HG03108 (cell line): ENCODE measurements at regions not wholly inside any gene's neighbourhood (a gene's known extent, or its start where the extent isn't known, plus 50 kb on each side); places are given as distances from the start of the nearest gene placed in this dataset.
"Not testable (repeated sequence)": the region's sequence is repeated elsewhere in the genome, so short reads cannot be mapped to it uniquely, and the experiment has no call there.

Experiments used
- ATAC-seq: cut with Tn5 transposase; IDR thresholded peaks from one replicate; pipeline ENCODE4 v1.9.1; 2021; ENCODE audit warnings: moderate library complexity; ENCODE audit not compliant: unreplicated experiment

DNA sequence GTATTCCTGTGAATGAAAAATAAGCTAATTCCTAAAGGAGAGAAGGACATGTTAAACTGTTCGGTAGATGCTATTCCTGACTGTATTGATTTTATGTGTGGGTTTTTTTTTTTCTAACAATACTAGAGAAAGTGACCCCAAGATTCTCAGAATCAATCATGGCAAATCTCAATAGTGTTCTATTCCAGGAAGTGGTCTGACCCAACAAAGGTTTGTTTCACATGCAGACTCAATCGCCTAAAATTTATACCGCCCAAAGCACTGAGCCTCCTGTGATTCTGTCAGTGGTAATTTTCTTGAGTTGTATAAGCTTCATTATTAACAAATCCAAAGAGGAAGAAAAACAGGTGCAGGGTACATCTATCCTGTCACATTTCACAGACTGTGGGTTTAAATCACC, 293.7 kb downstream of the SUCLA2 start:
- no peak for ATAC-seq

DNA sequence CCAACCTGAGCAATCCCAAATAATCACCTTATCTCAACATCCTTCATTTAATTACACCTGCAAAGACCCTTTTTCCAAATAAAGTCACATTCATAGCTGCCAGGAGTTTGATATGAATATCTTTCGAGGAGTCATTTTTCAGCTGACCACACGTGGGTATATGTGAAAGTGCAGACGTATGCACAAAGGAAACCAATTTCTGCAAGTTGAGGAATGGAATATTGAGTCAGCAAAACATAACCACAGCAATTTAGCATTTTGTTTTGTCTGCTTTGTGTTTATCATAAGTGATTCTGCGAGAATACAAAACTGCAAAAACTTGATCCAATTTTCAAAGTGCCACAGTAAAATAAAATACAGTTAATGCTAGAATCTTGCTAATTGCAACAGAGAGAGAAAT, 295.9 kb downstream of the SUCLA2 start:
- no peak for ATAC-seq

DNA sequence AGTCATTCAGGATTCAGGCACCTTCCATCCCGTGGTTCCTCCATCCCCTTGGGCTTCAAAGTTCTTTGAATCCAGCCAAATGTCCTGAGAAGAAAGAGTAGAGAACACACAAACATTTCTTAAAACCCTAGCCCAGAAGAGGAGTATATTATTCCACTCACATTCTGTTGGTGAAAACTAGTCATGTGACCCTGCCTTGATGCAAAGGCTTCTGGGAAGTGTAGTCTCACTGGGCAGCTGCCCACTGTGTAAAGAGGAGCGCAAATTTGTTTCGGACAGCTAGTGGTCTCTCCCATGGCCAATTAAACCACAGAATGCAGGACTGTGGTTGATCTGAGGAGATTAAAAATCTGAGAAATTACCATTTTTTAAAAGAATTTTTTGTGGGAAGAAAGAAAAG, 304.4 kb downstream of the SUCLA2 start:
- ATAC-seq: no peak

DNA sequence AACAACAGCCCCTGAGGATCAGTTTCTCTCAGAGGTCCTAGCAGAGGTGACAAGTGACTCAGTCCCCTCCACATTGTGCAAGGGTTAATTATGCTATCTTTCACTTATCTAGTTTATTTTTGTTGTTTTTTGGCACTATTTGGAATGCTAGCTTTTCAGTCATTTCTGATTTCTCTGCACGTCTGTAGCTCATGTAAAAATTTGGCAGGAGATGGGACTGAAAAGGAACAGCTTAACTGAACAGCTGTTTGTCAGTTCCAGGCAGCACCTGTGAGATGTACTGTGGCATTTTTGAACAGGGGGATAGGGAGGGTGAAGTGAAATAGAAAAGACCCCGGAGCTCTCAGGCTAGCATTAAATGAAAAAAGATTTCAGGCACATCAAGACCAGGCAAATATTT, 313.5 kb downstream of the SUCLA2 start:
- ATAC-seq: no peak

DNA sequence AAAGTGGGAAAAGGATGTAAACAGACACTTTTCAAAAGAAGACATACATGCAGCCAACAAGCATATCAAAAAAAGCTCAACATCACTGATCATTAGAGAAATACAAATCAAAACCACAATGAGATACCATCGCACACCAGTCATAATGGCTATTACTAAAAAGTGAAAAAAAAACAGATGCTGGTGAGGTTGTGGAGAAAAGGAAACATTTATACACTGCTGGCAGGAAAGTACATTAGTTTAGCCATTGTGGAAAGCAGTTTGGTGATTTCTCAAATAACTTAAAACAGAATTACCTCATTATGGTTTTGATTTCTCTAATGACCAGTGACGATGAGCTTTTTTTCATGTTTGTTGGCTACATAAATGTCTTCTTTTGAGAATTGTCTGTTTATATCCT, 315.9 kb downstream of the SUCLA2 start:
- ATAC-seq: not testable (repeated sequence)

DNA sequence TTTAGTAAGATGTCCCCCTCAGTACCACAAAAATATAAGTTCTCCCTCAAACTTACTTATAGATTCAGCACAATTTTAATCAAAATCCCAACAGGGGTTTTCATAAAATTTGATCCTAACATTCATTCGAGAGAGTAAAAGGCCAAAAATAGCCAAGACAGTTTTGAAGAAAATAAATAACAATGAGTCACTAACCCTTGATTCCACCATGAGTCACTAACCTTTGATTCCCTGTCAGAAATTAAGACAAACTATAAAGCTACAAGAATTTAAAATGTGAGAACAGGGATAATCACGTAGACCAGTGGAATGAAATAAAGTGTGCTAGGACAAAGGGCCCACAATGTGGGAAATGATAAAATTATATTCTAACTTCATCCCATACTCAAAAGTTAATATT, 320.3 kb downstream of the SUCLA2 start:
- no peak for ATAC-seq

DNA sequence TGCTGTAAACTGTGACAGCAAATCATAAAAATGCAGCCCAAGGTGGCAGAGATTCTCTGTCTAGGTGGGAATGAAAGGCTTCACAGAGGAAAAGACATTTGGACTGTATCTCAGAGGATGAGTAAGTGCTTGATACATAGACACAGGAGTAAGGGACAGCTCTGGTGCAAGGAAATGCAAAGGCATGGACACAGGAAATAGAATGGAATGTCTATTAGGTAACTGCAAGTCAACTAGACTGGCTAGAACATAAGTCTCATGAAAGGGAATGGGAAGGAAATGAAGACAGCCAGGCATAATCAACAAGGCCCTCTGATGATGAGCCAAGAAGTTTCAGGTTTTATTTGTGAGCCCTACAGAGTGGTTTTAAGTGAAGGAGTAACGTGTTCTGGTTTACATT, 321.7 kb downstream of the SUCLA2 start:
- no peak for ATAC-seq

DNA sequence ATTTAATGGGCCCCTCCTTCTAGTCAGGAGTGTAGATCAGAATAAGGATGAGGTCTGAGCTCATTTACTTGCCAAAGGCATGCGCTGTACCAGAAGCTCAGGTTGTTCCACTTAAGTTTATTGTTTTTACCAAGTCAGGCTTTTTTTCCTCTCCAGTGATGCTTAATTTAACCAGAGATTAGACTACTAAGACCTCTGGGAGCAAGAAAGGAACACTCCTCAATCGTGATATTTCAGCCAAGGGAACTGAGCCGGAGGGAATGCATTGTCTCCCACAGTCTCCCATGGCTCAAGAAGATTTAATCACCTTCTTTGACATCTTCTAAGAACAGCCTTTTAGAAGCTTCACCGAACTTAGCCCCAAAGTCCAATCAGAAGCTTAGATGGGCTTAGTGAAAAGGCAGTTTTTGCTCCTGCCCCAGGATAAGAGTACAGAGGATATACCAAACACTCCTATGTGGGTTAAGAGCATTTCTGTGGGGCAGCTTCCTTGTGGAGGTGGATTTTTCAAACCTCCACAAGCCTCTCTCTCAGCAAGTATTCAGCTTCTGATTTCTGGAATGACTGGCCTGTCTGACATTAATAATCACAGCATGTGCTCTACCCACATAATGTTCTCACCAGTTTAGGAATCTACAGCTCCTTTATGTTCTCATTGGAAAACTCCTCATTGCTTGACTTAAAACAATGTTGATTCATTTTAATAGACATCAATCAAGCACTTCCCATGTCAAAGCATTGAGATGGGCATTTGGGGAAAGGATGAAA, 322.7 kb downstream of the SUCLA2 start:
- ATAC-seq: no peak

DNA sequence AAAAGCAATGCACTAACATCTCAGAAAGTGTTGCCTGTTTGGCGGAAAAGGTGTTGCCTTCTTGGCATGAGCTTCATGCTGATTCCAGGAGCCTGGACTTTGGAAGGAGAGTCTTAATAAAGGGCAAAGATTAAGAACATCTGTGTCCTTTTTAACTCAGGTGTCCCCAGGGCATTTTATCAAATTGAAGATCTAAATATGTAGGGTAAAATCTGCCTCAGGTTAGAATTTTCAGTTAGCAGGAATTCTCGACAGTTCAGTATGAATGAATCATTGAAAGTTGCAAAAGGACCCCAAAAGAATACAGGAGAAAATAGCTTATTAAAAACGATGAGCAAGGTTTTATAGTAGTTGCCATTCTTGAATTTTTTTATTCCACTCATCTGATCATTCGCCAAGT, 325.2 kb downstream of the SUCLA2 start:
- no peak for ATAC-seq

DNA sequence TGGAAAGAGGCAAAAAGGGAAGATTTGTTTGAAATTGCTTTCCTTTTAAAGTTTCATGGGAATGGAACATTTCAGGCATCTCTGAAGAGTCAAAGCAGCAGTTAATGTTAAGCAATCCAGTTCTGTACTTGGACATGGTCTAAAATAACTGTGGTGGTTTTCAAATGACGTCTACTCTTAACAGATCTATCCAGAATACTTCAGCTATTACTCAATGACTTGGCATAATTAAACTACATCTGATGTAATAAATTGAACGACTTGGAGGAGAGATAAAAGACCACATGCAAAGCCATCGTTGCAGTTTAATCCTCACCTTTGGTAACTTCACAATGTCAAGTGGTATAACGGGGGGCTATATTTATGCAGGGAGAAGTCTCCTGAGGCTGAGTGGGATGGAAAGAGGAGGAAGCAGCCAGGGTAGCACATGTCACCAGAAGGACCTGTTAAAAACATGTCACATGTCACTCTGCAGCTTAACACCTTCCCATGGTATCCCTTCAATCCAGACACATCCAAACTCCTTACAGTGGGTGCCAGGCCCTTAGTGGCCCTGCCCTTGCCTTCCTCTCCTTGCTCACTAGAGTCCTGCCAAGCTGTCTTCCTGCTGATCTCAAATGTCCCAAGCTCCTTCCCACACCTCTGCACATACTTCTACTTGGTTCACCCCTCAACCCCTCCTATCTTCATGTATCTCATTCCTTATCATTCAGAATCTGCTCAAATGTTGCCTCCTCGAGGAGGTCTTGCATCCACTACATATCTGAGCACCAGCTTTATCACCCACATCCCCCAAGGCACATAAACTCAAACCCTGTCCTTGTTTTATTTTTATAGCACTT, 327.8 kb downstream of the SUCLA2 start:
- ATAC-seq: no peak

DNA sequence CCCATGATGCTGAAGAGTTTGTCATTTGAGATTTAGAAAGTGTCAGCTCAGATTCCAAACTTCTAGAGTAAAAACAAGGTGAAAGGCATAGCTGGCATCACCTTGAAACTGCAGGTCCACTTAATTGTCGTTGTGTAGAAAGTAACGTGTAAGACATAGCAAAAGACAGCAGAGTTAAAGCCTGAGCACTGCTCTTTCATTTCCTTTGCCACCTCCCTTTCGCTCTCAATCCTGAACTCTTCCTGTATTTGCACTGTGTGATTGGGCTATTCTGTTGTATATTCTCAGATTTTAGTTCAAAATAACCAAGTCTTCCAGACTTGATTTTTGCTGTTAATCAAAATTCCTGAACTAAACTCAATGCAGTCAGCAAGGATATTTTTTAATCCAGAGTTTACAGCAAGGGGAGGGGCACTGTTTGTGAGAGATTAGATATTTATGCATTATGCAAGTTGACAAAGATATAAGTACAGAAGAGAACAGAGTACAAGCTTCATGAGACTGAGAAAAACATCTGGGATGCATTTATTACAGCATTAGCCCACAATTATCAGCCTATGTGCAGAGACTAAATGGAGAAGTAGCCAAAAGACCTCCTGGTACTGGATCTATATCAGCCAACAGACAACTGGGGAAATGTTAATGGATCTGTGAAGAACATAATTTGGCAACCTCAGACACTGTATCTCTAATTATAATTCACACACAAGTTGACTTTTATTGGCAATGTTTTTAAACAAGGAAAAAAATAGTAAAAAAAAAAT, 328.6 kb downstream of the SUCLA2 start:
- ATAC-seq: no peak

DNA sequence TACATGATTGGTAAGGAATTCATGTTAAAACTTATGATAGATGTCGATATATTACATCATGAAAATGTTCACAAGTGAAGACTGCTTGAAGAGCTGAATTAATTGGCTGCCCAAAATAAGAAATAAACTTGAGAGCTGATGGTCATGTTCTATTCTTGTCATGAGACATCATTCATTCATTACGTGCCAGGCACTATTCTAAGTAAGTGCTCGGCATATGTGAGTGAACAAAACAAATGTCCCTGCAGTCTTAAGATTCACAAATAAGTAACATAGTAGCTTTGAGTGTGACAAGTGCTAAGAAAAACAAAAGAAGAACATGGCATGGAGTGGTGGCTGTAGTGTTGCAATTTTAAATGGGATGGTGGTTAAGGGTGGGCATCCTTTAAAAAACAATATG, 329.3 kb downstream of the SUCLA2 start:
- ATAC-seq: no peak

DNA sequence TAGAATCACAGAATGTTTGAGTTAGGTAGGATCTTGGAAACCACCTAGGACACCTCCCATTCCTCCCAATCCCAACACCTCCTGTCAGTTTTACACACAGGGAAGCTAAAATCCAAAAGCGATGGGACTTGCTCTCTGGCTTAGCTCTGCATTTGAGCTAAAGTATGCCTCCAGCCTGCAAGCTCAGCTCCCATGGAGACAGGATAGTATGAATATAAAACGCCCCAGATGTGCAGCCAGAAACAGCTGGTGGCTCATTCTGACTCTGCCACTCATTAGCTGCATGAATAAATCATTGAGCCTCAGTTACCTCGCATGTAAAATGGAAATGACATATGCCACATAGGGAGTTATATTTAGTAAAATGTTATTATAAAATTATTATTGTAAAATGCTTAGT, 336.0 kb downstream of the SUCLA2 start:
- ATAC-seq: no peak

DNA sequence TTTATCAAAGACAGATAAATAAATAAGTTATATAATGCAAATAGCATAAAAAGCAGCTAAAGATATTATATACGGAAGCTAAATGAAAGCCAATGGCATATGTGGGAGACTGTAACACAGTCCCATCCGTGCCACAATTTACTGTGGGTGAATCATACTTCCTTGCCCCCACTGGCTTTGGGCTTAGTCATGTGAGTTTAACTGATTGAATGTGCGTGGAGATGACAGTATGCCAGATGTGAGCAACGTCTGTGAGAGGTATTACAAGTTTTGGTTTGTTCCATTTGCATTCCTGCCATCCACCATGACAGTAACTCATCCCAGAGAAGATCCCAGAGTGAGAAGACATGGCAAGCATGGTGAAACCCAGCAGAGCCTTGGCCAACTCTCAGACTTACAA, 340.0 kb downstream of the SUCLA2 start:
- no peak for ATAC-seq

DNA sequence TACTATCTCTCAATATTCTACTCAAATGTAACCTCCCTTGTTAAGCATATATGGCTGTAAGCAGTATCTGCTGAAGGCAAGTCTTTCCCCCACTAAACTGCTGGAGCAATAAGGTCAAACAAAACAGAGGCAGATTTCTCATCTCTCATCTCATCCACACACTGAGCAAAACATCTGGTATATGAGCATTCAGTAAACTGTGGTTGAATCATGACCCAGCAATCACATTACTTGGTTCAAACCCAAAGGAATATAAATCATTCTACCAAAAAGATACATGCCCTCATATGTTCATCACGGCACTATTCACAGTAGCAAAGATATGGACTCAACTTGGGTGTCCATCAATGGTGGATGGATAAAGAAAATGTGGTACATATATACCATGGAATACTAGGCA, 344.4 kb downstream of the SUCLA2 start:
- ATAC-seq: no peak

DNA sequence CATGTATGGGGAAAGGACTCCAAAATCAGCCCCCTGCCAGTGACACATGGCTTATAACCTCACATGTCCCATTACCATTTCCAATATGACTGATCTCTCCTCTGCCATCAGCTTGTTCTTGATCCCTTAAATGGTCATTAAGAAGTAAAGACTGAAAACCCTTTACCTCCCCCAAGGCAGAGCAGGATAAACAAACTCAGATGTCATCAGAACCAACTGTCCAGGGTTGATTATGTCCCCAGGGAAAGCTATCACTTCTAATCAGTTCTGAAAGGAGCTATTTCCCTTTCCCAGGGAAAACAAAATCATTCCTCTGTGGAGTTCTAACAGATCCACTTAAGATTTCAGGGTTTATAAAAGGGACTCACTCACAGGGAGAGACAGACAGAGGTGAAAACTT, 350.9 kb downstream of the SUCLA2 start:
- ATAC-seq: no peak

DNA sequence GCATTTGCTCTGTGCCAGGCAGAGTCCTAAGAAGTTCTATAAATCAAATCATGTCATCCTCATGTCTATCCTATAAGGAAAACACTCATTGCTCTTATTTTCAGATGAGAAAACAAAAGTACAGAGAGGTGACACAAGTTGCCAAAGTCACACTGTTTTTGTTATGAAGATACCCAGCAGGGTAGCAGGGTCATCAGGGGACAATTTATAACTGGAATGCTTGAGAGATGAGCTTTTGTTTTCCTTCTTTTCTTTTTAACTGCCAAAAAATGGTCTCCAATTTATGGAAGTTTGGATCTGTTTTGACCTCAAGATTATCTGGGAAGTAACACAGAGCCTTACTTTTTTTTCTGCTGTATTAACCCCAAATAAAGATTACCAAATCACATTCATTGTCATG, 354.1 kb downstream of the SUCLA2 start:
- ATAC-seq: no peak

DNA sequence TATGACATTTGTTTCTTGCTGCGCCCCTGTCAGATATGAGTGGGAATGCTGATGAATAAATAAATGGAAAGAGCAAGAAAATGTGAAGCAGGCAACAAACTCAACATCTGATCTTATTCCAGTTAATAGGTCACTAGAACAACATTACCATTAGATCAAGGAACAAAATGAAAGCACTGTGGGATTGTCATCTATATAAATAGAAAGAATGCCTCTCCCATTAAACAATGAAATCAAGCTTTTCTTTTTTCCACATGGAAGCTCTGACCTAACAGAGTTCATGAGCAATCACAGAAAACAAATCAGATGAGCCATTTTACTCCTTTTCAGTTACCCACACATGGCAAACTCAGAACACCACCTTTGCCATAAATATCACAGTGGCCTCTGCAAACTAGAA, 354.8 kb downstream of the SUCLA2 start:
- no peak for ATAC-seq

DNA sequence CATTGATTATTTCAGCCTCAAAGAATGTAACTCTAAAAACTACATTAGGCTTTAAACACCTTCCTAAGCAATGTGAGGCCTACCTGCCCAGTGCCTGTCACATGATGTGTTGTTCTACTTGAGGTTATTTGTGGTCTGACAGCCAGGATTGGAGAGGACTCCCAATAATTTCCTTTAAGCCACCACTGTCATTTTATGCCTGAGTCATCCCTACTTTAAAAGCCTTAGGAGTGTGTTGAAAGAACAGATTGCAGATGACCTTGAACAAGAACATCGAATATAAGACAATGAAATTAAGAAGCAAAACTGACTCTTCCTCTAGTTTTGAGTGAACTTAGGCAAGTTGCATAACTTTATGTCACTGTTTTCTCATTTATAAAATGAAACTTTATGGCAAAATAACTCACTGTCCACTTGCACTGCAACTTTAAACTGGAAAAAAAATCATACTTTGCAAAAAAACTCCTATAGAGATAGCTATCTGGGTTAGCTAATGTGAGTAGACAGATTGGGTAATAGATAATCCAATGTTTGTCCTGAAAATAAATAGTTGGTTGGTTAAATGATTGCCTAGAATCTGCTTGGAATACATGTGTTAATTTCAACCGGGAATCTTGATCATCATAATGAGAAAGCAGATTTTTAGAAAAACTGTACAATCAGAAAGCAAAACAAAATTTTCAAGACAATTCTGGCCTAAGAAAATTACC, 361.2 kb downstream of the SUCLA2 start:
- ATAC-seq: no peak

DNA sequence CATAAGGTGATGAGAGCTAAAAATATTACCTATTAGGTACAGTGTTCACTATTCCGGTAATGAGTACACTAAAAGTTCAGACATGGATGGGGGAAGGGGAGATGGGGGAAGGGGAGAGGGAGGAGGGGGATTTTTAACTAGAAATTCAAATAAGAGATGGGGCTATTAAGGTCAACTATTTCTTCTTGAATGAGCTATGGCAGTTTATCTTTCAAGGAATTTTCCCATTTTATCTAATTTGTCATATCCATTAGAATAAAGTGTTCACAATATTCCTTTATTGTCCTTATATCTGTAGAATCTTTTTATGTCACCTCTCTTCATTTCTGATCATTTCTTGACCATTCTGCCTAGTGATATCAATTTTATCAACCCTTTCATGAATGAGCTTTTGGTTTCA, 362.4 kb downstream of the SUCLA2 start:
- no peak for ATAC-seq

DNA sequence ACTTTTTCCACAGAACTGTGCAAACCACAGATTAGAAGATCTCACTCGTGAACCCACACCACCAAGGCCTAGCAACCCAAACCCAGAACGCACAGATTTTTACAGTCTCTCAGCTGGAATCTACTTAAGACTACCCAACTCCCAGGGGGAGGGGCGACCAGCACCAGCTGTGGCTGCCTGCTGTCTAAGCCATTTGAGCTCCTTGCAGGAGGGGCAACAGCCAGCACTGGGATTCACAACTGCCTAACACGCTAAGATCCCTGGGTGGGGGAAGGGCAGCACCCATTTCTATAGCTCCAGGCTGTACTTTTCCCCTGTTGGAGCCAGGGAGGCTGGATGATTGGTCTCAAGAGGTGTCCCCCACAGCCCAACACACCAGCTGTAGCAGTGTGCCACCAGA, 368.8 kb downstream of the SUCLA2 start:
- no peak for ATAC-seq
